A673 (cell line): ENCODE measurements at regions not wholly inside any gene's neighbourhood (a gene's known extent, or its start where the extent isn't known, plus 50 kb on each side); places are given as distances from the start of the nearest gene placed in this dataset.

Experiments
- BruUV-seq: library from RNA; stranded (reverse); fragments of 400-500 nt; replicated peaks from 2 replicates; lab custom pipeline; 2021; lab: Mats Ljungman, UMichigan
- CTCF ChIA-PET: fragments of 300-600 bp; sonication (Branson Sonifier 250); formaldehyde crosslinking; loops from one replicate; lab custom pipeline; 2022; ENCODE audit warnings: antibody characterized with exemption; lab: Charles Lee
- POLR2A ChIA-PET: fragments of 300-600 bp; sonication (Branson Sonifier 250); formaldehyde crosslinking; loops from one replicate; lab custom pipeline; 2022; ENCODE audit warnings: antibody characterized with exemption; ENCODE audit not compliant: low non-redundant PET; lab: Charles Lee
- DNase-seq: peaks from one replicate; pipeline ENCODE4 v3.0.0-alpha.2; 2015; ENCODE audit warnings: low spot score
- H3K27ac ChIP-seq: fragments of 200-600 bp; sonication (generic); 2 replicates; pipeline ENCODE4 v1.5.1; 2016; ENCODE audit warnings: mixed run types, low read depth, mild to moderate bottlenecking, mixed read lengths, antibody characterized with exemption, low read length; ENCODE audit not compliant: poor library complexity, severe bottlenecking
- H3K27me3 ChIP-seq: fragments of 200-600 bp; sonication (generic); replicated peaks from 2 replicates; pipeline ENCODE4 v1.6.1; 2017; ENCODE audit warnings: mixed run types, low read depth, mild to moderate bottlenecking, mixed read lengths, antibody characterized with exemption, low read length; ENCODE audit not compliant: insufficient read depth, poor library complexity
- H3K36me3 ChIP-seq: fragments of 200-600 bp; sonication (generic); 2 replicates; pipeline ENCODE4 v1.6.1; 2016; ENCODE audit warnings: mixed run types, mild to moderate bottlenecking, mixed read lengths, antibody characterized with exemption, low read length; ENCODE audit not compliant: insufficient read depth, poor library complexity, severe bottlenecking
- H3K4me1 ChIP-seq: fragments of 200-600 bp; sonication (generic); 2 replicates; pipeline ENCODE4 v1.6.1; 2017; ENCODE audit warnings: mixed run types, mild to moderate bottlenecking, mixed read lengths, antibody characterized with exemption, low read length; ENCODE audit not compliant: insufficient read depth, poor library complexity, severe bottlenecking
- H3K4me3 ChIP-seq: fragments of 200-600 bp; sonication (generic); 2 replicates; pipeline ENCODE4 v1.5.1; 2016; ENCODE audit warnings: low read depth, mixed run types, mild to moderate bottlenecking, mixed read lengths, low read length; ENCODE audit not compliant: poor library complexity, severe bottlenecking
- H3K9me3 ChIP-seq: fragments of 200-600 bp; sonication (generic); 2 replicates; pipeline ENCODE4 v1.6.1; 2016; ENCODE audit warnings: mixed run types, low read depth, mild to moderate bottlenecking, mixed read lengths, antibody characterized with exemption, low read length; ENCODE audit not compliant: poor library complexity, severe bottlenecking
- EZH2 ChIP-seq: fragments of 200-600 bp; sonication (generic); IDR thresholded peaks from 2 replicates; pipeline ENCODE4 v1.6.1; 2017; ENCODE audit warnings: borderline replicate concordance, low read depth, mild to moderate bottlenecking, mixed read lengths, antibody characterized with exemption, low read length; ENCODE audit not compliant: poor library complexity, severe bottlenecking
- intact Hi-C: fragments of 100-400 bp; cut with micrococcal nuclease; formaldehyde crosslinking; loops from one replicate; pipeline ENCODE4 v1.10.0; 2022; ENCODE audit not compliant: unreplicated experiment
- TF ChIP-seq, protein P1 (sequence below): fragments of 300-800, 200-600 bp; sonication (generic); conservative IDR thresholded peaks from 2 replicates; pipeline ENCODE4 v1.5.1; 2017; ENCODE audit warnings: low read depth, mild to moderate bottlenecking, antibody characterized with exemption, low read length, moderate library complexity, mixed read lengths

DNA sequence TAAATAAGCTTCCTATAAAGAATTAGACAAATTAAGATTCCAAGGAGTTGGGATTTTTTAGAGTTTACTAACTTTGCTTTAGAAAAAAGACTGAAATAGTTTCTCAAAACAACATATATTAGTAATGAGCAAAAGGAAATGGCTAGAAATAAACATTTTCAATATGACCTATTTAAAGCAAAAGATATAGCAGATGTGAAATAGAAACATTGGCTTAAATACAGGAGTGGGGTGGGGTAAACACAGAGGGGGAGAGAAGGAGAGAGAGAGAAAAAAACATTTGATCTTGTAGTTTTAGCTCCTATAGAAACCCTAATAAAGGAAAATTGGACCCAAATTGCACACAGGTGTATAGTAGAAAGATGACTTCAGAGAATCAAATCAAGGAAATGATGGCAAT lies 794.5 kb downstream of the MED13L start:
- Histone ChIP-seq H3K9me3 (peaks cover 6% of the 10 kb centered on the region), H3K36me3 (no peaks in the 10 kb centered on the region), H3K4me1 (no peaks in the 10 kb centered on the region), H3K4me3 (no peak overlapping the region), H3K27me3 (no peaks in the 10 kb centered on the region), H3K27ac (no peak overlapping the region)
- TF ChIP-seq, protein P1, sequence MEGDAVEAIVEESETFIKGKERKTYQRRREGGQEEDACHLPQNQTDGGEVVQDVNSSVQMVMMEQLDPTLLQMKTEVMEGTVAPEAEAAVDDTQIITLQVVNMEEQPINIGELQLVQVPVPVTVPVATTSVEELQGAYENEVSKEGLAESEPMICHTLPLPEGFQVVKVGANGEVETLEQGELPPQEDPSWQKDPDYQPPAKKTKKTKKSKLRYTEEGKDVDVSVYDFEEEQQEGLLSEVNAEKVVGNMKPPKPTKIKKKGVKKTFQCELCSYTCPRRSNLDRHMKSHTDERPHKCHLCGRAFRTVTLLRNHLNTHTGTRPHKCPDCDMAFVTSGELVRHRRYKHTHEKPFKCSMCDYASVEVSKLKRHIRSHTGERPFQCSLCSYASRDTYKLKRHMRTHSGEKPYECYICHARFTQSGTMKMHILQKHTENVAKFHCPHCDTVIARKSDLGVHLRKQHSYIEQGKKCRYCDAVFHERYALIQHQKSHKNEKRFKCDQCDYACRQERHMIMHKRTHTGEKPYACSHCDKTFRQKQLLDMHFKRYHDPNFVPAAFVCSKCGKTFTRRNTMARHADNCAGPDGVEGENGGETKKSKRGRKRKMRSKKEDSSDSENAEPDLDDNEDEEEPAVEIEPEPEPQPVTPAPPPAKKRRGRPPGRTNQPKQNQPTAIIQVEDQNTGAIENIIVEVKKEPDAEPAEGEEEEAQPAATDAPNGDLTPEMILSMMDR = no peak
- no peak for TF ChIP-seq EZH2
- no peak for DNase-seq
- intact Hi-C loops = no loop called here
- POLR2A ChIA-PET = no interaction called here
- CTCF ChIA-PET = no interaction called here
- BruUV-seq = no TSS peak

DNA sequence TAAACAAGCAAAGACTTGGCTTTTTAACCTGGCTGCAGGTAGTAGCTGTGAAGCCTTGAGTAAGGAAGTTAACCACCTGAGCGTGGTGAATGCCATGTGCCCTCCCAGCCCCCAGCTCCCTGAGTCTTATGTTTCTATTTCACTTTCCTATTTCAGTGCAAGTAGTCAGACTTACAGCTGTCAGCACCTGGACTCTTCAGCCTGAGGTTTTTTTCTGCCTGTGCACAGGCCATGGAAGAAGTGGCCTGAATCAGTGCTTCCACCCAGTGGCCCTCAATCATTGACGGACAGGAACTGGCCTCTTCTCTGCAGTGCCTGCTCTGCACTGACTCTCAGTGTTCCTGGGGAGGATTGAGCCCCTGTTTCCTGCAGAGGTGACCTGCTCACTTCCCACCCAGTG lies 796.4 kb downstream of the MED13L start:
- DNase-seq = no peak
- no peak overlapping the region for H3K27ac ChIP-seq
- H3K4me1 ChIP-seq = no peaks in the 10 kb centered on the region
- no peaks in the 10 kb centered on the region for H3K36me3 ChIP-seq
- ChIA-PET POLR2A (no interaction called here), CTCF (no interaction called here)
- intact Hi-C loops = no loop called here
- H3K4me3 ChIP-seq = no peak overlapping the region
- no TSS peak for BruUV-seq
- no peak for TF ChIP-seq EZH2
- TF ChIP-seq, protein P1 = no peak
- H3K27me3 ChIP-seq = no peaks in the 10 kb centered on the region
- H3K9me3 ChIP-seq = peaks cover 6% of the 10 kb centered on the region

GRCh38 chr12:115478505-115478904 lies 794.5 kb upstream of the TBX3 start:
- Histone ChIP-seq H3K4me1 (no peaks in the 10 kb centered on the region), H3K36me3 (no peaks in the 10 kb centered on the region), H3K4me3 (no peak overlapping the region), H3K9me3 (peaks cover 6% of the 10 kb centered on the region), H3K27ac (no peak overlapping the region), H3K27me3 (no peaks in the 10 kb centered on the region)
- no TSS peak for BruUV-seq
- ChIA-PET POLR2A (no interaction called here), CTCF (no interaction called here)
- no peak for TF ChIP-seq EZH2
- TF ChIP-seq, protein P1 = no peak
- no peak for DNase-seq
- intact Hi-C loops = no loop called here
